Right atrium auricular region (tissue), 2 donors: ENCODE measurements at regions not wholly inside any gene's neighbourhood (a gene's known extent, or its start where the extent isn't known, plus 50 kb on each side); places are given as distances from the start of the nearest gene placed in this dataset.

ENCODE experiments used
- DNase-seq: peaks from one replicate; pipeline ENCODE4 v3.0.0-alpha.2; 2019; ENCODE audit warnings: low spot score
- H3K27ac ChIP-seq, 2 donors: fragments of 200-600 bp; sonication (generic); 1 replicate in 1 of 2; 2 replicates in 1 of 2; pipeline ENCODE4 v1.5.1; 2016 to 2019
- H3K27me3 ChIP-seq, 2 donors: fragments of 200-600 bp; sonication (generic); one replicate each; pipeline versions ENCODE4 v1.5.1 to v1.6.0; 2017 to 2019
- H3K36me3 ChIP-seq: fragments of 200-600 bp; sonication (generic); one replicate; pipeline ENCODE4 v1.5.1; 2016
- H3K4me1 ChIP-seq, 2 donors: fragments of 200-600 bp; sonication (generic); one replicate each; pipeline versions ENCODE4 v1.5.1 to v1.6.0; 2017 to 2019
- H3K4me3 ChIP-seq, 2 donors: fragments of 200-600 bp; sonication (generic); 1 replicate in 1 of 2; 2 replicates in 1 of 2; pipeline ENCODE4 v1.5.1; 2017 to 2019; ENCODE audit warnings: mild to moderate bottlenecking in 1 of 2, moderate library complexity in 1 of 2
- H3K9me3 ChIP-seq, 2 donors: fragments of 200-600 bp; sonication (generic); one replicate each; pipeline ENCODE4 v1.5.1; 2019
- CTCF ChIP-seq, 2 donors: fragments of 200-600 bp; sonication (generic); IDR thresholded peaks; one replicate each; pipeline ENCODE4 v1.5.1; 2019; ENCODE audit warnings: antibody characterized with exemption in 2 of 2

GRCh38 chr18:39424261-39424660, 1858.7 kb upstream of the CELF4 start:
- Histone ChIP-seq H3K9me3 (peaks cover 0 to 6% of the 10 kb centered on the region in 2 donors), H3K4me3 (no peak overlapping the region), H3K4me1 (no peaks in the 10 kb centered on the region), H3K27ac (no peak overlapping the region), H3K27me3 (no peaks in the 10 kb centered on the region), H3K36me3 (no peaks in the 10 kb centered on the region)
- TF ChIP-seq CTCF (IDR thresholded peaks at IDR 0.05) = no peak
- no peak for DNase-seq

DNA sequence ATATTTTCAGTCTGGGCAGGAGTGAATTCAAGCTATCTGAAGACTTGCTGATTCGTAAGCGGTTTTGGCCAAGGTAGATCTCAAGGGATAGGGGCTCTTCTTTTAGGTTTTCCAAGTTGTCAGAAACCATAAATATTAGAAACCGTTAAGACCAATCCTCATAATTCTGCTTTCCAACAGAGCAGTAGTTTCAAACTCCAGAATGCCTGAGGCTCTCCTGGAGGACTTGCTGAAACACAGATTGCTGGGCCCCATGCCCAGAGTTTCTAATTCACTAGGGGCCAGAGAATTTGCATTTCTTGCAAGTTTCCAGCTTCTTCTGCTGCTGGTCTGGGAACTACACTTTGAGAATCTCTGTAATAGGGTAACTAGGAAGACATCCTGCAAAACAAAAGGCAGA, 1855.7 kb upstream of the CELF4 start:
- H3K27ac ChIP-seq = no peak overlapping the region
- no peaks in the 10 kb centered on the region for H3K9me3 ChIP-seq
- H3K4me1 ChIP-seq = no peaks in the 10 kb centered on the region
- DNase-seq = no peak
- no peak overlapping the region for H3K4me3 ChIP-seq
- TF ChIP-seq CTCF (IDR thresholded peaks at IDR 0.05) = no peak
- no peaks in the 10 kb centered on the region for H3K36me3 ChIP-seq
- no peaks in the 10 kb centered on the region for H3K27me3 ChIP-seq

DNA sequence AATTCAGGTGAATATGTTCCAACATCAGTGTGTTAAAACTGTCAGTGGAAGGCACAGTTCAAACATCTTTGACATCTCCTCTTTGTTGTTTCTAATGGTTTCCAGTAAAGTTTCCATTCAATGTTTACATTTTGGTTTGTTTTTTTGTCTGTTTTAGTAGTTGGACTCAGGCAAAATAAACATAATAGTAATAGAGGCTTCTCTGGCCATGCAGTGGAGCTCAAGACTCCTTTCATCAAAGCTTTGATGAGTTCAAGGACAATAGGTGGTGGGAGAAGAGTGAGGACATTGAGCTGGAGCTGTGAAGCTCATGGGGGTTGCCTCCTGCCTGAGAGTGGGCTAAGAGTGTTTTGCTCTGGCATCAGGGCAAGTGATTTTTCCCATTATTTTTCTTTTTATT, 1853.7 kb upstream of the CELF4 start:
- H3K4me1 ChIP-seq = no peaks in the 10 kb centered on the region
- H3K27me3 ChIP-seq = no peaks in the 10 kb centered on the region
- H3K27ac ChIP-seq = no peak overlapping the region
- no peak for TF ChIP-seq CTCF (IDR thresholded peaks at IDR 0.05)
- no peak for DNase-seq
- no peaks in the 10 kb centered on the region for H3K9me3 ChIP-seq
- H3K36me3 ChIP-seq = no peaks in the 10 kb centered on the region
- no peak overlapping the region for H3K4me3 ChIP-seq

GRCh38 chr18:39415471-39415870, 1849.9 kb upstream of the CELF4 start:
- H3K27ac ChIP-seq = no peak overlapping the region
- no peaks in the 10 kb centered on the region for H3K36me3 ChIP-seq
- DNase-seq = no peak
- no peak for TF ChIP-seq CTCF (IDR thresholded peaks at IDR 0.05)
- no peaks in the 10 kb centered on the region for H3K4me1 ChIP-seq
- no peaks in the 10 kb centered on the region for H3K9me3 ChIP-seq
- H3K27me3 ChIP-seq = no peaks in the 10 kb centered on the region
- no peak overlapping the region for H3K4me3 ChIP-seq

GRCh38 chr18:39414009-39414700, 1848.6 kb upstream of the CELF4 start:
- no peaks in the 10 kb centered on the region for H3K4me1 ChIP-seq
- no peak for DNase-seq
- no peaks in the 10 kb centered on the region for H3K9me3 ChIP-seq
- H3K27me3 ChIP-seq = no peaks in the 10 kb centered on the region
- no peak overlapping the region for H3K4me3 ChIP-seq
- no peak for TF ChIP-seq CTCF (IDR thresholded peaks at IDR 0.05)
- no peaks in the 10 kb centered on the region for H3K36me3 ChIP-seq
- no peak overlapping the region for H3K27ac ChIP-seq

DNA sequence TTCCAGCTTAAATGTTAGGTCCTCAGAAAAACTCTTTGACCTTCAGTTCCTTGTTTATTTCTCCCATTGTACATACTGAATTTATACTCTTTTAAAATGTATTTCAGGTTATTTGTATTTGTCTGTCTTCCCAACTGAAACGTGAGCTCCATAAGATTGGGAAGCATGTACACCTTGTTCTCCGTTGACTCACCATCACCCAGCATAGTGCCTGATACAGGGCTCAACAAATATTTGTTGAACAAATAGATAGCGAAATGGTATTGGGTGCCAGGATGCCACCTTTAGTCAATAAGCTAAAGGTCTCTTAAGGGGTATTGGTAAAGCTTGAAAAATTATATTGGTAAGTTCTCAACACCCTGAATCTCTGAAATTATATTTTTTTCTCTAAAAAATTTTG, 1841.3 kb upstream of the CELF4 start:
- H3K4me3 ChIP-seq = no peak overlapping the region
- no peaks in the 10 kb centered on the region for H3K36me3 ChIP-seq
- no peak overlapping the region for H3K27ac ChIP-seq
- TF ChIP-seq CTCF (IDR thresholded peaks at IDR 0.05) = no peak
- no peak for DNase-seq
- no peaks in the 10 kb centered on the region for H3K4me1 ChIP-seq
- H3K27me3 ChIP-seq = no peaks in the 10 kb centered on the region
- H3K9me3 ChIP-seq = no peaks in the 10 kb centered on the region
